Peyer's patch (tissue), 4 donors: ENCODE measurements at regions not wholly inside any gene's neighbourhood (a gene's known extent, or its start where the extent isn't known, plus 50 kb on each side); places are given as distances from the start of the nearest gene placed in this dataset.
"Not testable (repeated sequence)": the region's sequence is repeated elsewhere in the genome, so short reads cannot be mapped to it uniquely, and the experiment has no call there.

Source experiments
- DNase-seq, 3 donors: peaks; one replicate each; pipeline ENCODE4 v3.0.0-alpha.2; 2017 to 2019
- H3K27ac ChIP-seq, 4 donors: fragments of 200-600 bp; sonication (generic); one replicate each; pipeline ENCODE4 v1.5.1; 2016 to 2019
- H3K27me3 ChIP-seq, 2 donors: fragments of 200-600 bp; sonication (generic); one replicate each; pipeline ENCODE4 v1.5.1; 2019
- H3K36me3 ChIP-seq, 3 donors: fragments of 200-600 bp; sonication (generic); one replicate each; pipeline ENCODE4 v1.5.1; 2016 to 2019
- H3K4me1 ChIP-seq, 4 donors: fragments of 200-600 bp; sonication (generic); one replicate each; pipeline ENCODE4 v1.5.1; 2016 to 2019
- H3K4me3 ChIP-seq, 4 donors: fragments of 200-600 bp; sonication (generic); 1 replicate in 3 of 4; 2 replicates in 1 of 4; pipeline ENCODE4 v1.5.1; 2016 to 2019; ENCODE audit warnings: mild to moderate bottlenecking in 1 of 4
- H3K9me3 ChIP-seq, 4 donors: fragments of 200-600 bp; sonication (generic); one replicate each; pipeline ENCODE4 v1.5.1; 2016 to 2019; ENCODE audit warnings: mild to moderate bottlenecking in 1 of 4
- CTCF ChIP-seq, 6 experiments: fragments of 450-650 bp in 4 of 6; fragments of 200-600 bp in 2 of 6; sonication (generic) in 1 of 6; IDR thresholded peaks; one replicate each; pipeline ENCODE4 v1.5.1; 2017 to 2019; ENCODE audit warnings: antibody characterized with exemption in 6 of 6, mild to moderate bottlenecking in 3 of 6, moderate library complexity in 1 of 6
- POLR2A ChIP-seq, 2 donors: fragments of 450-650 bp; IDR thresholded peaks; one replicate each; pipeline ENCODE4 v1.5.1; 2017; ENCODE audit warnings: antibody characterized with exemption in 2 of 2, mild to moderate bottlenecking in 2 of 2, moderate library complexity in 2 of 2

- Histone ChIP-seq H3K27ac (no peak overlapping the region), H3K4me1 (no peaks in the 10 kb centered on the region)
- no peak for TF ChIP-seq POLR2A (IDR thresholded peaks at IDR 0.05)
- TF ChIP-seq CTCF (IDR thresholded peaks at IDR 0.05) = no peak
Measured at GRCh38 chr17:20927308-20927977, 115.4 kb downstream of the USP22 start.

GRCh38 chr17:20929334-20929733, 113.5 kb downstream of the USP22 start:
- no peak for DNase-seq
- no peaks in the 10 kb centered on the region for H3K36me3 ChIP-seq
- H3K27ac ChIP-seq = no peak overlapping the region
- no peaks in the 10 kb centered on the region for H3K9me3 ChIP-seq
- no peaks in the 10 kb centered on the region for H3K4me1 ChIP-seq
- H3K4me3 ChIP-seq = no peak overlapping the region
- TF ChIP-seq CTCF (IDR thresholded peaks at IDR 0.05) = no peak
- no peak for TF ChIP-seq POLR2A (IDR thresholded peaks at IDR 0.05)
- H3K27me3 ChIP-seq = no peaks in the 10 kb centered on the region

More at GRCh38 chr17:20927308-20927977, 115.4 kb downstream of the USP22 start:
- Histone ChIP-seq H3K27me3 (no peaks in the 10 kb centered on the region), H3K36me3 (no peaks in the 10 kb centered on the region), H3K9me3 (no peaks in the 10 kb centered on the region), H3K4me3 (no peak overlapping the region)
- DNase-seq = no peak

GRCh38 chr17:20930081-20930760, 112.6 kb downstream of the USP22 start:
- H3K36me3 ChIP-seq = no peaks in the 10 kb centered on the region
- DNase-seq = no peak
- H3K27ac ChIP-seq = no peak overlapping the region
- H3K9me3 ChIP-seq = no peaks in the 10 kb centered on the region
- H3K4me1 ChIP-seq = no peaks in the 10 kb centered on the region
- H3K4me3 ChIP-seq = no peak overlapping the region
- TF ChIP-seq CTCF (IDR thresholded peaks at IDR 0.05) (no peak), POLR2A (IDR thresholded peaks at IDR 0.05) (no peak)
- no peaks in the 10 kb centered on the region for H3K27me3 ChIP-seq

GRCh38 chr17:20933040-20933439, 109.8 kb downstream of the USP22 start:
- H3K4me3 ChIP-seq, H3K9me3 ChIP-seq, H3K27me3 ChIP-seq: not testable (repeated sequence)

GRCh38 chr17:20934288-20934687, 108.5 kb downstream of the USP22 start:
- TF ChIP-seq POLR2A (IDR thresholded peaks at IDR 0.05) (no peak), CTCF (IDR thresholded peaks at IDR 0.05) (no peak)
- H3K4me1 ChIP-seq = peaks cover 0 to 11% (median 0%) of the 10 kb centered on the region in 4 donors
- no peaks in the 10 kb centered on the region for H3K9me3 ChIP-seq
- no peak overlapping the region for H3K4me3 ChIP-seq
- H3K27ac ChIP-seq = no peak overlapping the region
- DNase-seq = no peak
- H3K36me3 ChIP-seq = no peaks in the 10 kb centered on the region
- H3K27me3 ChIP-seq = no peaks in the 10 kb centered on the region

More at GRCh38 chr17:20933040-20933439, 109.8 kb downstream of the USP22 start:
- not testable (repeated sequence) for H3K36me3 ChIP-seq, H3K27ac ChIP-seq, DNase-seq
- peaks cover 0 to 11% (median 0%) of the 10 kb centered on the region in 4 donors for H3K4me1 ChIP-seq

GRCh38 chr17:20935740-20936139, 107.1 kb downstream of the USP22 start:
- DNase-seq = no peak

More at GRCh38 chr17:20935740-20936139, 107.1 kb downstream of the USP22 start:
- TF ChIP-seq CTCF (IDR thresholded peaks at IDR 0.05) (no peak), POLR2A (IDR thresholded peaks at IDR 0.05) (no peak)
- H3K4me1 ChIP-seq = peaks cover 0 to 11% (median 0%) of the 10 kb centered on the region in 4 donors
- H3K27ac ChIP-seq = peak overlapping the region in 2 of 4 donors; percentile 17 to 21
- no peaks in the 10 kb centered on the region for H3K9me3 ChIP-seq
- H3K27me3 ChIP-seq = no peaks in the 10 kb centered on the region
- H3K4me3 ChIP-seq = no peak overlapping the region
- H3K36me3 ChIP-seq = no peaks in the 10 kb centered on the region
